Body of pancreas (tissue), 4 donors: ENCODE measurements at regions not wholly inside any gene's neighbourhood (a gene's known extent, or its start where the extent isn't known, plus 50 kb on each side); places are given as distances from the start of the nearest gene placed in this dataset.

ENCODE experiments used
- ATAC-seq: fragments of 150-250 bp; one replicate; pipeline ENCODE4 v1.9.1; 2016
- DNase-seq, 4 donors: peaks; one replicate each; pipeline ENCODE4 v3.0.0-alpha.2; 2019
- H3K27ac ChIP-seq, 4 donors: fragments of 200-600 bp; sonication (generic); 1 replicate in 3 of 4; 2 replicates in 1 of 4; pipeline versions ENCODE4 v1.5.1 to v1.6.1; 2016 to 2019; ENCODE audit warnings: mild to moderate bottlenecking in 1 of 4, mixed read lengths in 1 of 4, moderate library complexity in 1 of 4
- H3K27me3 ChIP-seq, 2 donors: fragments of 200-600 bp; sonication (generic); one replicate each; pipeline ENCODE4 v1.6.0; 2016; ENCODE audit warnings: mild to moderate bottlenecking in 1 of 2
- H3K36me3 ChIP-seq, 2 donors: fragments of 200-600 bp; sonication (generic); replicated peaks in 1 of 2; 2 replicates each; pipeline ENCODE4 v1.5.1; 2016; ENCODE audit warnings: low read depth in 2 of 2; ENCODE audit not compliant: insufficient read depth in 1 of 2
- H3K4me1 ChIP-seq: fragments of 200-600 bp; sonication (generic); one replicate; pipeline ENCODE4 v1.6.0; 2016
- H3K4me3 ChIP-seq, 2 donors: fragments of 200-600 bp; sonication (generic); 1 replicate in 1 of 2; 2 replicates in 1 of 2; pipeline ENCODE4 v1.5.1; 2016 to 2019
- H3K9me3 ChIP-seq, 3 donors: fragments of 200-600 bp; sonication (generic); 1 replicate in 2 of 3; 2 replicates in 1 of 3; pipeline ENCODE4 v1.5.1; 2016
- CTCF ChIP-seq, 7 experiments: fragments of 450-650 bp in 4 of 7; fragments of 200-600 bp in 3 of 7; sonication (generic) in 3 of 7; IDR thresholded peaks; one replicate each; pipeline ENCODE4 v1.5.1; 2016 to 2019; ENCODE audit warnings: antibody characterized with exemption in 7 of 7
- POLR2A ChIP-seq, 3 donors: fragments of 450-650 bp; IDR thresholded peaks; one replicate each; pipeline ENCODE4 v1.6.1; 2016; ENCODE audit warnings: antibody characterized with exemption in 3 of 3, mild to moderate bottlenecking in 2 of 3
- WGBS, 2 donors: methylation state at CpG; one replicate each; pipeline ENCODE4 v1.1.5; 2017; 5-methylcytosine and 5-hydroxymethylcytosine counted together
- intact Hi-C: fragments of 100-400 bp; cut with DNase I; formaldehyde crosslinking; loops from one replicate; pipeline ENCODE4 v1.15.1; 2023

- H3K4me3 ChIP-seq = no peak overlapping the region
- ATAC-seq (no peak), DNase-seq (no peak)
- TF ChIP-seq CTCF (IDR thresholded peaks at IDR 0.05) = no peak
- H3K36me3 ChIP-seq = no peaks in the 10 kb centered on the region
- intact Hi-C loops = no loop called here
- WGBS, 2 donors = 41 to 46% methylated on average over 6 of the region's 6 CpGs
- no peak overlapping the region for H3K27ac ChIP-seq
- H3K27me3 ChIP-seq = no peaks in the 10 kb centered on the region
- H3K9me3 ChIP-seq = no peaks in the 10 kb centered on the region
- no peaks in the 10 kb centered on the region for H3K4me1 ChIP-seq
Measured at GRCh38 chr12:127822809-127823411, 444.1 kb upstream of the TMEM132C start.

GRCh38 chr12:127823801-127824200 is 443.2 kb upstream of the TMEM132C start:
- intact Hi-C loops = no loop called here
- 36 to 66% methylated on average over 4 of the region's 4 CpGs for WGBS, 2 donors
- TF ChIP-seq CTCF (IDR thresholded peaks at IDR 0.05) = no peak
- no peak for TF ChIP-seq POLR2A (IDR thresholded peaks at IDR 0.05)
- no peak overlapping the region for H3K4me3 ChIP-seq
- no peaks in the 10 kb centered on the region for H3K9me3 ChIP-seq
- no peak for DNase-seq
- no peaks in the 10 kb centered on the region for H3K36me3 ChIP-seq
- no peaks in the 10 kb centered on the region for H3K4me1 ChIP-seq
- no peak overlapping the region for H3K27ac ChIP-seq
- no peak for ATAC-seq
- H3K27me3 ChIP-seq = no peaks in the 10 kb centered on the region

- Histone ChIP-seq H3K4me1 (no peaks in the 10 kb centered on the region), H3K27ac (no peak overlapping the region), H3K9me3 (no peaks in the 10 kb centered on the region), H3K4me3 (no peak overlapping the region), H3K27me3 (no peaks in the 10 kb centered on the region), H3K36me3 (no peaks in the 10 kb centered on the region)
- TF ChIP-seq POLR2A (IDR thresholded peaks at IDR 0.05) (no peak), CTCF (IDR thresholded peaks at IDR 0.05) (no peak)
- DNase-seq = no peak
- ATAC-seq = no peak
- WGBS, 2 donors = 28 to 33% methylated on average over 5 of the region's 5 CpGs
- intact Hi-C loops = no loop called here
Measured at GRCh38 chr12:127829281-127830064, 437.5 kb upstream of the TMEM132C start.

GRCh38 chr12:127830065-127830460 is 436.9 kb upstream of the TMEM132C start:
- H3K27me3 ChIP-seq = no peaks in the 10 kb centered on the region
- H3K4me3 ChIP-seq = no peak overlapping the region
- H3K9me3 ChIP-seq = no peaks in the 10 kb centered on the region
- ATAC-seq = no peak
- no peaks in the 10 kb centered on the region for H3K36me3 ChIP-seq
- 18 to 21% methylated on average over 2 of the region's 2 CpGs for WGBS, 2 donors
- intact Hi-C loops = no loop called here
- DNase-seq = no peak
- H3K4me1 ChIP-seq = no peaks in the 10 kb centered on the region
- no peak overlapping the region for H3K27ac ChIP-seq
- no peak for TF ChIP-seq POLR2A (IDR thresholded peaks at IDR 0.05)
- TF ChIP-seq CTCF (IDR thresholded peaks at IDR 0.05) = no peak

- WGBS, 2 donors = 69 to 73% methylated on average over 3 of the region's 3 CpGs
- no peaks in the 10 kb centered on the region for H3K36me3 ChIP-seq
- no peak overlapping the region for H3K4me3 ChIP-seq
- H3K27ac ChIP-seq = no peak overlapping the region
- ATAC-seq = no peak
- no peaks in the 10 kb centered on the region for H3K4me1 ChIP-seq
- intact Hi-C loops = no loop called here
- DNase-seq = no peak
- H3K27me3 ChIP-seq = no peaks in the 10 kb centered on the region
- no peaks in the 10 kb centered on the region for H3K9me3 ChIP-seq
- TF ChIP-seq POLR2A (IDR thresholded peaks at IDR 0.05) (no peak), CTCF (IDR thresholded peaks at IDR 0.05) (no peak)
Measured at GRCh38 chr12:127830730-127831129, 436.2 kb upstream of the TMEM132C start.
